ENCODE measurements at regions not wholly inside any gene's neighbourhood (a gene's known extent, or its start where the extent isn't known, plus 50 kb on each side); places are given as distances from the start of the nearest gene placed in this dataset.

DNA sequence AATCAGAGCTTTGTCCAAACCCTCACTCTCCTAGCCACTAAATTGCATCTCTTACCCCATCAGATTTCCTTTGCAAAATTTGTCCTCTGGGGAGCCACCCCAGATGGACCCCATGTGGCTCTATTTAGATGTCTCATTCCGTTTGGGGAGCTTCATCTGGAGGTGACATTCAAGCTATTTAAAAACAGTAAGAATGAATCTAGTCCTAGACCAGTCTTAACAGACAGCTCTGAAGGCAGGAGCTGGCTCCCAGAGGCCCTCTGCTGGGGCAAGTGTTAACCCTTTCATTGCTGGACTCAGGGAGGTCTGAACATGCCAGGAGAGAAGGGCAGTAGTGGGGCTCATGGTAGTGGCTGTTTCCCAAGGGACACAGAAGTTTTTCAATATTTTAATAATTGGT is 59.2 kb downstream of the RPL37A start:
- H3K4me1 Mint-ChIP-seq (ENCODE audit: low read depth, unreplicated experiment) = peaks cover 47% of the 10 kb centered on the region
- H2AFZ ChIP-seq (ENCODE audit: low read depth, low read length) = no peak overlapping the region
- H3K4me3 Mint-ChIP-seq (ENCODE audit: unreplicated experiment) = peak overlapping the region; percentile 14
- H3K27ac Mint-ChIP-seq (ENCODE audit: unreplicated experiment) = no peak overlapping the region
- no peak overlapping the region for H3K4me3 ChIP-seq (ENCODE audit: insufficient read depth, low read depth, low read length)
- no peaks in the 10 kb centered on the region for H3K9me3 Mint-ChIP-seq (ENCODE audit: unreplicated experiment)
- TF ChIP-seq EZH2 (IDR thresholded peaks at IDR 0.05; ENCODE audit: insufficient read depth, low read length) (no peak), CTCF (IDR thresholded peaks at IDR 0.05; ENCODE audit: insufficient read depth, low read depth, low read length) (no peak)
- H3K27me3 ChIP-seq (ENCODE audit: insufficient read depth, low read length) = no peaks in the 10 kb centered on the region
- no peak overlapping the region for H3K27ac ChIP-seq (ENCODE audit: low read depth, low read length)
- H3K4me1 ChIP-seq (ENCODE audit: insufficient read depth, low read length) = peaks cover 8% of the 10 kb centered on the region
- H3K9me3 ChIP-seq (ENCODE audit: insufficient read depth, low read depth, low read length) = no peaks in the 10 kb centered on the region
- DNase-seq (ENCODE audit: low read depth) (no peak), FAIRE-seq (no peak)
- H3K79me2 ChIP-seq (ENCODE audit: insufficient read depth, low read length) = no peaks in the 10 kb centered on the region
- H4K20me1 ChIP-seq (ENCODE audit: insufficient read depth, low read length) = no peaks in the 10 kb centered on the region
- H3K36me3 Mint-ChIP-seq (ENCODE audit: low read depth, unreplicated experiment) = peaks cover 2% of the 10 kb centered on the region
- H3K9ac ChIP-seq (ENCODE audit: low read length) = no peak overlapping the region
- H3K4me2 ChIP-seq (ENCODE audit: low read length) = no peak overlapping the region
- H3K27me3 Mint-ChIP-seq (ENCODE audit: low read depth, unreplicated experiment) = no peaks in the 10 kb centered on the region
- no peaks in the 10 kb centered on the region for H3K36me3 ChIP-seq (ENCODE audit: insufficient read depth, low read length)

DNA sequence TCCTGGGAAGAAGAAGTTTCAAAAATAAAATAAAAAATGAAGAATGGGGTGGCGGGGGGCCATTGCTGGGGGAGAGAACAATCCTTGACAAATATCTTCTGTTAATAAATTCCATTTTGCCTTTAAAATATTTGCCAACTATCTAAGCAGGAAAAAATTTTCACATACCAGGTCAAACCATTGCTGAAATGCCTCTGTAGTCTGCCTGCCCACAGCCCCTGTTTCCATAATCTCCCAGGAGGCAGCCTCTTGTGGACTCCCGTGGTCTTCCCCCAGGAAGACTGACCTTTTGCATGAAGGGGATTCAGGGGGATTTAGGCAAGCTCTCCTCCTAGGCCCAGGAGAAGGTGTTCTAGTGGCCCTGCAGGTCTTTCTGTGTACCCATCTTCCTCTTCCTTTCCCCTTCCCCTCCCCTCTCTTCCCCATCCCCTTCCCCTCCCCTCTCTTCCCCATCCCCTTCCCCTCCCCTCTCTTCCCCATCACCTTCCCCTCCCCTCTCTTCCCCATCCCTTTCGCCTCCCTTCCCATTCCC is 61.0 kb downstream of the RPL37A start:
- no peak for TF ChIP-seq EZH2 (IDR thresholded peaks at IDR 0.05; ENCODE audit: insufficient read depth, low read length)
- no peak for TF ChIP-seq CTCF (IDR thresholded peaks at IDR 0.05; ENCODE audit: insufficient read depth, low read depth, low read length)
- no peaks in the 10 kb centered on the region for H3K36me3 ChIP-seq (ENCODE audit: insufficient read depth, low read length)
- DNase-seq (ENCODE audit: low read depth) (peak; percentile 66), FAIRE-seq (no peak)
- no peak overlapping the region for H3K4me3 Mint-ChIP-seq (ENCODE audit: unreplicated experiment)
- no peak overlapping the region for H2AFZ ChIP-seq (ENCODE audit: low read depth, low read length)
- H3K4me3 ChIP-seq (ENCODE audit: insufficient read depth, low read depth, low read length) = no peak overlapping the region
- no peaks in the 10 kb centered on the region for H3K27me3 ChIP-seq (ENCODE audit: insufficient read depth, low read length)
- no peaks in the 10 kb centered on the region for H4K20me1 ChIP-seq (ENCODE audit: insufficient read depth, low read length)
- no peak overlapping the region for H3K27ac ChIP-seq (ENCODE audit: low read depth, low read length)
- H3K9me3 ChIP-seq (ENCODE audit: insufficient read depth, low read depth, low read length) = no peaks in the 10 kb centered on the region
- H3K79me2 ChIP-seq (ENCODE audit: insufficient read depth, low read length) = no peaks in the 10 kb centered on the region
- H3K4me2 ChIP-seq (ENCODE audit: low read length) = no peak overlapping the region
- H3K9ac ChIP-seq (ENCODE audit: low read length) = no peak overlapping the region
- H3K36me3 Mint-ChIP-seq (ENCODE audit: low read depth, unreplicated experiment) = peaks cover 2% of the 10 kb centered on the region
- H3K9me3 Mint-ChIP-seq (ENCODE audit: unreplicated experiment) = no peaks in the 10 kb centered on the region
- H3K4me1 Mint-ChIP-seq (ENCODE audit: low read depth, unreplicated experiment) = peaks cover 50% of the 10 kb centered on the region
- H3K4me1 ChIP-seq (ENCODE audit: insufficient read depth, low read length) = no peaks in the 10 kb centered on the region
- H3K27me3 Mint-ChIP-seq (ENCODE audit: low read depth, unreplicated experiment) = no peaks in the 10 kb centered on the region
- H3K27ac Mint-ChIP-seq (ENCODE audit: unreplicated experiment) = peak overlapping the region; percentile 18

DNA sequence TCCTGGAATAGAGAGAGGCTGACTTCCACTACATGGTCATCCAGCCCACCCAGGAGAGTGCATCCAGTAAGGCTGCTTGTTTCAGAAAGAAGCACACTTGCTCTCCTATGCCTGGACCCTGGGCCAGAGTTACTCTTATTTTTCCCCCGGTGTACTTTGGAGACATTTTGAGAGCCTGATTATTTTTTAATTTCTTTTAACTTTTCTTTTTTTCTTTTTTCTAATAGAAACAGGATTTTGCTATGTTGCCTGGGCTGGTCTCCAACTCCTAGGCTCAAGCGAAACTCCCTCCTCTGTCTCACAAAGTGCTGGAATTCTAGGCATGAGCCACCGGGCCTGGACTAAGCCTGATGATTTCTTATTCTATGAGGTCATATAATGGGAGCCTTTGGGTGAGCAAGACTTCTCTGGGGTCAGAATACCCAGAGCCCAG is 62.2 kb downstream of the RPL37A start:
- peak overlapping the region; percentile 23 for H3K27ac Mint-ChIP-seq (ENCODE audit: unreplicated experiment)

More for the DNA sequence above, 62.2 kb downstream of the RPL37A start:
- no peaks in the 10 kb centered on the region for H3K27me3 Mint-ChIP-seq (ENCODE audit: low read depth, unreplicated experiment)
- FAIRE-seq (no peak), DNase-seq (ENCODE audit: low read depth) (peak; percentile 85)
- Histone ChIP-seq H3K4me3 (ENCODE audit: insufficient read depth, low read depth, low read length) (no peak overlapping the region), H3K4me2 (ENCODE audit: low read length) (no peak overlapping the region), H3K36me3 (ENCODE audit: insufficient read depth, low read length) (no peaks in the 10 kb centered on the region), H2AFZ (ENCODE audit: low read depth, low read length) (no peak overlapping the region), H3K79me2 (ENCODE audit: insufficient read depth, low read length) (no peaks in the 10 kb centered on the region), H4K20me1 (ENCODE audit: insufficient read depth, low read length) (no peaks in the 10 kb centered on the region), H3K27ac (ENCODE audit: low read depth, low read length) (no peak overlapping the region), H3K27me3 (ENCODE audit: insufficient read depth, low read length) (no peaks in the 10 kb centered on the region), H3K4me1 (ENCODE audit: insufficient read depth, low read length) (no peaks in the 10 kb centered on the region), H3K9me3 (ENCODE audit: insufficient read depth, low read depth, low read length) (no peaks in the 10 kb centered on the region), H3K9ac (ENCODE audit: low read length) (no peak overlapping the region)
- peak overlapping the region; percentile 3 for H3K4me3 Mint-ChIP-seq (ENCODE audit: unreplicated experiment)
- no peaks in the 10 kb centered on the region for H3K9me3 Mint-ChIP-seq (ENCODE audit: unreplicated experiment)
- peaks cover 51% of the 10 kb centered on the region for H3K4me1 Mint-ChIP-seq (ENCODE audit: low read depth, unreplicated experiment)
- H3K36me3 Mint-ChIP-seq (ENCODE audit: low read depth, unreplicated experiment) = peaks cover 2% of the 10 kb centered on the region
- TF ChIP-seq EZH2 (IDR thresholded peaks at IDR 0.05; ENCODE audit: insufficient read depth, low read length) (no peak), CTCF (IDR thresholded peaks at IDR 0.05; ENCODE audit: insufficient read depth, low read depth, low read length) (no peak)
